Loucy (cell line): ENCODE measurements at regions not wholly inside any gene's neighbourhood (a gene's known extent, or its start where the extent isn't known, plus 50 kb on each side); places are given as distances from the start of the nearest gene placed in this dataset.

Experiments used
- CTCF ChIP-seq: fragments of 200-600 bp; sonication (generic); conservative IDR thresholded peaks from 2 replicates; pipeline ENCODE4 v1.5.1; 2014; ENCODE audit warnings: mild to moderate bottlenecking, antibody characterized with exemption, low read length
- EZH2phosphoT487 ChIP-seq: fragments of 200-600 bp; IDR thresholded peaks from 2 replicates; pipeline ENCODE4 v1.6.1; 2018; ENCODE audit warnings: antibody characterized with exemption, mild to moderate bottlenecking, moderate library complexity, borderline replicate concordance

GRCh38 chr14:86627080-86627479, 1097.1 kb downstream of the FLRT2 start:
- TF ChIP-seq CTCF = no peak
- TF ChIP-seq EZH2phosphoT487 = no peak
